ENCODE measurements at regions not wholly inside any gene's neighbourhood (a gene's known extent, or its start where the extent isn't known, plus 50 kb on each side); places are given as distances from the start of the nearest gene placed in this dataset.

DNA sequence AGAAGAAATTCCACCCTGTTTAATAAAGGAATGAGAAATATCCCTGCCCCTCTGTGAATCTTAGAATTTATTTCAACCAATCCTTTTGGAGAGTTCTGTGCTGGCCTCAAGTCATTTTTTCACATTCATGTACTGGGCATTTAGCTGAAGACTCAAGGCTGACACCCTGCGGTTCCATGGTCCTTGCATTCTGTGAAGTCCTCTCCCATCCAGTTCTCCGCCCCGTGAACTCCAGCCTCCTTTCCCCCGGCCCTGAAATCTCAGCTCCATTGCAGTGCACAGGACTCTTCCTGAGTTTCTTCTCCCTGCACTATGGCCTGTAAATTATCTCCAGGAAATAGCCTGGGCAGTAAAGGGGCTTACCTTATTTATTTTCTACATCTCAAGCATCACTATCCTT, 183.0 kb upstream of the KCND2 start:
- TF ChIP-seq CTCF (IDR thresholded peaks at IDR 0.05; ENCODE audit: borderline replicate concordance, control extremely low read depth, extremely low read depth, insufficient read depth, missing control alignments) = peak; percentile 16
- no peak for DNase-seq (ENCODE audit: low spot score)
- in situ Hi-C loops (cut with MboI; ENCODE audit: low sequenced_read_pairs, unreplicated experiment) = no loop called here

- in situ Hi-C loops (cut with MboI; ENCODE audit: low sequenced_read_pairs, unreplicated experiment) = no loop called here
- DNase-seq (ENCODE audit: low spot score) = no peak
- TF ChIP-seq CTCF (IDR thresholded peaks at IDR 0.05; ENCODE audit: borderline replicate concordance, control extremely low read depth, extremely low read depth, insufficient read depth, missing control alignments) = no peak
Measured at GRCh38 chr7:120091807-120092206, 181.2 kb upstream of the KCND2 start.

- in situ Hi-C loops (cut with MboI; ENCODE audit: low sequenced_read_pairs, unreplicated experiment) = no loop called here
- no peak for TF ChIP-seq CTCF (IDR thresholded peaks at IDR 0.05; ENCODE audit: borderline replicate concordance, control extremely low read depth, extremely low read depth, insufficient read depth, missing control alignments)
- DNase-seq (ENCODE audit: low spot score) = no peak
Measured at GRCh38 chr7:120097020-120097419, 176.0 kb upstream of the KCND2 start.

- no peak for TF ChIP-seq CTCF (IDR thresholded peaks at IDR 0.05; ENCODE audit: borderline replicate concordance, control extremely low read depth, extremely low read depth, insufficient read depth, missing control alignments)
- DNase-seq (ENCODE audit: low spot score) = no peak
- in situ Hi-C loops (cut with MboI; ENCODE audit: low sequenced_read_pairs, unreplicated experiment) = no loop called here
Measured at GRCh38 chr7:120097774-120098173, 175.2 kb upstream of the KCND2 start.

GRCh38 chr7:120108376-120108775, 164.6 kb upstream of the KCND2 start:
- in situ Hi-C loops (cut with MboI; ENCODE audit: low sequenced_read_pairs, unreplicated experiment) = no loop called here
- no peak for TF ChIP-seq CTCF (IDR thresholded peaks at IDR 0.05; ENCODE audit: borderline replicate concordance, control extremely low read depth, extremely low read depth, insufficient read depth, missing control alignments)

DNA sequence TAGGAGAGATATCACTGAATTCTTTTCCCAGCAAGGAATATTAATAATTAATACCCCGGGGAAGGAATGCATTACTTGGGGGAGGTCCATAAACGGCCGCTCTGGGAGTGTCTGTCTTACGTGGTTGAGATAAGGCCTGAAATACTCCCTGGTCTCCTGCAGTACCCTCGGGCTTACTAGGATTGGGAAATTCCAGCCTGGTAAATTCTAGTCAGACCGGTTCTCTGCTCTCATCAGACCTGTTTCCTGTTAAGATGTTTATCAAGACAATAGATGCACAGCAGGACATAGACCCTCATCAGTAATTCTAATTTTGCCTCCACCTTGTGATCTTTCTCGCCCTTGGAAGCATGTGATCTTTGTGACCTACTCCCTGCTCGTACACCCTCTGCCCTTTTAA, 162.8 kb upstream of the KCND2 start:
- in situ Hi-C loops (cut with MboI; ENCODE audit: low sequenced_read_pairs, unreplicated experiment) = no loop called here
- no peak for TF ChIP-seq CTCF (IDR thresholded peaks at IDR 0.05; ENCODE audit: borderline replicate concordance, control extremely low read depth, extremely low read depth, insufficient read depth, missing control alignments)
- no peak for DNase-seq (ENCODE audit: low spot score)

More at GRCh38 chr7:120108376-120108775, 164.6 kb upstream of the KCND2 start:
- no peak for DNase-seq (ENCODE audit: low spot score)

DNA sequence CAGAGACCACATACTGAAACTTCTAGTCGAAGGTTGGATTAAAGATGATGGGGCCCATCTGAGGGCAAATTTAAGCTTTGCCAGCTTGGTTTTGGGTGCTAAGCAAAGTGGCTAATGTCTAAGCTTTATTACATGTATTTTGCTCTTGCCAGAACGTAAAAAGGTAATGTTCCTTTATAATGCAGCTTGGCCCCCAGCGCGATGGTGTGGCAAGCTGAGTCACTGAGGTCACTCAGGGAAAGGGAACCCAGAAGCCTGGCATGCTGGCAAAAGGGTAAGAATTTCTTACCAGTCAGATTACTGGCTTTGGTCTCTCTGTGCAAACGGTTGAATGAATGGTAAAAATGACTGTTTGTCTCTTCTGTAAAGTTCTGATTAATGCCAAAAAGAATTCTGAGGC, 158.3 kb upstream of the KCND2 start:
- DNase-seq (ENCODE audit: low spot score) = no peak
- no peak for TF ChIP-seq CTCF (IDR thresholded peaks at IDR 0.05; ENCODE audit: borderline replicate concordance, control extremely low read depth, extremely low read depth, insufficient read depth, missing control alignments)
- in situ Hi-C loops (cut with MboI; ENCODE audit: low sequenced_read_pairs, unreplicated experiment) = no loop called here

Data from GM13976 (cell line).